GM21447 (cell line): ENCODE measurements at regions not wholly inside any gene's neighbourhood (a gene's known extent, or its start where the extent isn't known, plus 50 kb on each side); places are given as distances from the start of the nearest gene placed in this dataset.
"Not testable (repeated sequence)": the region's sequence is repeated elsewhere in the genome, so short reads cannot be mapped to it uniquely, and the experiment has no call there.

Experiments
- ATAC-seq: cut with Tn5 transposase; IDR thresholded peaks from one replicate; pipeline ENCODE4 v1.9.1; 2021; ENCODE audit not compliant: unreplicated experiment

DNA sequence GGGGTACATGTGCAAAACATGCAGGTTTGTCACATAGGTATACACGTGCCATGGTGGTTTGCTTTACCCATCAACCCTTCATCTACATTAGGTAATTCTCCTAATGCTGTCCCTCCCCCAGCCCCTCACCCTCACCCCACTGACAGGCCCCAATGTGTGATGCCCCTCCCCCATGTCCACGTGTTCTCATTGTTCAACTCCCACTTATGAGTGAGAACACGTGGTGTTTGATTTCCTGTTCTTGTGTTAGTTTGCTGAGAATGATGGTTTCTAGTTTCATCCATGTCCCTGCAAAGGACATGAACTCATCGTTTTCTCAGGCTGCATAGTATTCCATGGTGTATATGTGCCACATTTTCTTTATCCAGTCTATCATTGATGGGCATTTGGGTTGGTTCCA, 232.9 kb upstream of the RASGRP1 start:
- ATAC-seq = not testable (repeated sequence)

DNA sequence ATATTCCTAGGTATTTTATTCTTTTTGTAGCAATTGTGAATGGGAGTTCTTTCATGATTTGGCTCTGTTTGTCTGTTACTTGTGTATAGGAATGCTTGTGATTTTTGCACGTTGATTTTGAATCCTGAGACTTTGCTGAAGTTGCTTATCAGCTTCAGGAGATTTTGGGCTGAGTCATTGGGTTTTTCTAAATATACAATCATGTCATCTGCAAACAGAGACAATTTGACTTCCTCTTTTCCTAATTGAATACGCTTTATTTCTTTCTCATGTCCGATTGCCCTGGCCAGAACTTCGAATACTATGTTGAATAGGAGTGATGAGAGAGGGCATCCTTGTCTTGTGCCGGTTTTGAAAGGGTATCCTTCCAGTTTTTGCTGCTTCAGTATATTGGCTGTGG, 234.6 kb upstream of the RASGRP1 start:
- ATAC-seq = not testable (repeated sequence)

DNA sequence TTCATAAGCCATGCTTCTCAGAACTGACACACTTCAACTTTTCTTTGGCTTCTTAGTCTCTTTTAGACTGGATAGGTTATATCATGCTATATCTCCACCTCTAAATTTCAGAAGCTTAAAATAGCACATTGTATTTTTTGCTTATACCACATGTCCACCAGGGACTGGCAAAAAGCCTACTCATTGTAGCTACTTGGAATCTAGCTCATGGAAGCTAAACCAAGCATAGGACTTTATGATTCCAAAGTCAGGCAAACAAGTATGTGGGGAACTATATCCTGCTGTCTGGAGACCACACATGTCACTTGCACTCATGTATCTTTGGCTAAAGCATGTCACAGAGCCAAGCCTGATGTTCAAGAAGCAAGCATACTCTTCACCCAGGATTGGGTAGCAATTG, 245.0 kb upstream of the RASGRP1 start:
- no peak for ATAC-seq

DNA sequence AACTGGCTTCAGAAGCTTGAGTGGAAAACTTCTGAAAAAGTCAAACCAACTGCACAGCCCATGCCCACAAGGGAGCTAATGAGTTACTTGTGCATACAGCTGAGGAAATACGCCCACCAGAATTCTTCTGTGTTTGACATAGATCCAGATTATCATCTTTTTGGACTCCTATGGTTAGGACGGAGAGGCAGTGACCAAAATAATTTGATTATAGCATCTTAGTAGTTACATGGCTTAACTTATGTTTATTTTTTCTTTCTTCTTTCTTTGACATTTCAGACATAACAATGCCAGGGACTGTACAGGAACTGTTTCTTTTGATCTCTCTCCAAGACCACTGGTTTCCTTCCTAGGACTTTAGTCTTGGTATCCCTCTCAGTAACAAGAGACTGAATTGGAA, 246.1 kb upstream of the RASGRP1 start:
- no peak for ATAC-seq

DNA sequence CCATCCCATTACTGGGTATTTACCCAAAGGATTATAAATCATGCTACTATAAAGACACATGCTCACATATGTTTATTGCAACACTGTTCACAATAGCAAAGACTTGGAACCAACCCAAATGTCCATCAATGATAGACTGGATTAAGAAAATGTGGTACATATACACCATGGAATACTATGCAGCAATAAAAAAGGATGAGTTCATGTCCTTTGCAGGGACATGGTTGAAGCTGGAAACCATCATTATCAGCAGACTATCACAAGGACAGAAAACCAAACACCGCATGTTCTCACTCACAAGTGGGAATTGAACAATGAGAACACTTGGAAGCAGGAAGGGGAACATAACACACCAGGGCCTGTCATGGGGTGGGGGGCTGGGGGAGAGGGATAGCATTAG, 249.6 kb upstream of the RASGRP1 start:
- ATAC-seq = not testable (repeated sequence)

DNA sequence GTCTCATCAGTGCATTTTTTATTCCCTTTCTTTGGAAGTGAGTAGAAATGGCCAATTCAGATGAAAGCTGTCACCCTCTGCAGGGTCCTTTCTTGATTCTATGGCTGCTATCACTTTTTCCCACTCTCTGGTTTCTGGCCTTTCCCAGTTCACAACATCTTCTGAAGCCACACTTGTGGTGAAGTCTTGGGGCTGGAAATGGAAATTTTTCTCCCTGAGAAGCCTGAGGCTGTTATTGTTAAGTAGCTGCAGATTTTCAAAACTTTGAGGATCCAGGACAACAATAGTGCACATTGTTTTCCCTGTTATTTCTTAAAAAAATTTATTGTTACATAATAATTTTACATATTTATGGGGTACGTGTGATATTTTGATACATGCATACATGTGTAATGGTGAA, 250.3 kb upstream of the RASGRP1 start:
- no peak for ATAC-seq

DNA sequence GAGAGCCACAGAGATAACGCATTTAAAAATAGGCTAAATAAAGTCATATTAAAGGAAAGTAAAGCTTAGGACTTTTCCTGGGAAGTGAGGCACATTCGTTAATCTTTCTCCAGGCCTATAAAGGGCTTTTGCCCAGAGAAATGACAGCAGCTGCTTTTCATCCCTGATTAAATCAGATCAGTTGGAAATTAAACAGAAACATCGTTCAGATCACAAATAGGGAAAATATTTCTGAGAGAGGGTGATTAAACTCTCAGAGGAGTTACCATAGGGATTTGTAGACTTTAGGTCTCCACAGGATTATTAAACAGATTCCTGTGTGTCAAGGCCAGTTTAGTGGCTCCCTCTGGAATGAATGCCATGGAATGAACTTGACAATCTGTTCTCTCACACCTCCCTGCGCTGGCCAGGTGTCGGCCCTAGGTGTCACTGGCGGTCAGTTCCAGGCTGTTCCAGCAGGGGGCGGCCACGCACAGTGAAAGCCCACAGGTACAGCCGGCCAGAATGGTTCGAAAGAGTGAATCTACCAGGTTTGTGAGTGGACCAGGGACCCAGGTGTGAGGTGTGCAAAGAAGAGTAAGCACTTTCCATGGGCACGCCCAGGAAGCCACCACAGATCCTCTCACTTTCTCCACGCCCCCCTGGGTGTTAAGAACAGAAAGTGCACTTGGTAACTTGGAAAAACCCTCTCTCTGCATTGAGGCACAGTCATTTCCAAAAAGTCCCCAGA, 253.0 kb upstream of the RASGRP1 start:
- peak; percentile 96 for ATAC-seq

DNA sequence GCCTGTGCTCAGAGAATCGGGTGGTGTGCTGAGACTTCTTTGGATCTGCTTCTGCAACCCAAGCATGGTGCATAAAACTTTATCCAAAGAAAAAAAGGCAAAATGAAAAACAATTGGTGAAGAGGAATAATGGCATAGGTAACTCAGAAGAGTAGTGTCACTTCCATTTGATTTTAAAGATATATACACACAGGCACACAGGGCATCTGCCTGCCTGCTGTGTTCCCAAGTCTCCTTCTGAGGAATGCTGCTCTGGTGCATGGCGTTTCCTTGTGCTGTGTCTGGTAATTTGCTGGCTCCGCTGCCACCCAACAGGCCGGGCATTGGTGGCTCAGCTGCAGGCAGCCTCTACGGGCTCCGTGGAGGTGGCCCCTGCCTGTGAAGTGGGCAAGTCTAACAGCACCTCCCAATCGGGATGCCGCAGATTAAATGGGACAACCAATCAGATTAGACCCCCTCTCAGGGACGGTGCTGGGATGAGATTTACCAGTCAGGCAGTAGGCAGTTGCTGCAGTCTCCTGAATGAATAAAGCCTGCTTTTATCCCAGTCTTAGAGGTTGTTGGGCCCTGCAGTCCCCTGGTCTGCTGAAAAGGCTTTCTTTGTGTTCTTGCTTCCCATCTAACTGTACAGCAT, 253.7 kb upstream of the RASGRP1 start:
- ATAC-seq = no peak

DNA sequence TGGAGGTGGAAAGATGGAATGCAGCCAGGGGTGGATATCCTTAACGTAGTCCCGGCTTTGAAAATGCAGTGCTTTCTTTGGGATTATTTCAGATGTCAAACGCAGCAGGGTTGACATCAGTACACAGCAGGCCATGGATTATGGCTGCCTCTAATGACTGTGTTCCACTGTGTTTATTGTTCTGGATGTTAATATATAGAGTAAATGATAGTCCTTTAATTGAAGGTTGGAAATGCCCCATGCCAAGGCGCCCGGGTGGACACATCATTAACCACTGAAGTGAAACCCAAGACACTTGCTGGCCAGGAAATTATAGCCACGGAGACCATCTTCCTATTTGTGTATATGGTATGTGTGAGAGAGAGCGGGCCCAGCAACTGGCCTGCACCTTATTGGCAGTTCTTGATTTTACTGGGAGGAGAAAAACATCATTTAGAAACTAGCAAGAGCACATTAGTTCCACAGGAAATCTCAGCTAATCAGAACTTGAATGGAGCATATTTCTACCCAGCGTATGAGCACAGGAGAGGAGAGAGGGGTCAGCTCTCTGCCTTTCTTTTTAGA, 254.9 kb upstream of the RASGRP1 start:
- ATAC-seq = no peak

DNA sequence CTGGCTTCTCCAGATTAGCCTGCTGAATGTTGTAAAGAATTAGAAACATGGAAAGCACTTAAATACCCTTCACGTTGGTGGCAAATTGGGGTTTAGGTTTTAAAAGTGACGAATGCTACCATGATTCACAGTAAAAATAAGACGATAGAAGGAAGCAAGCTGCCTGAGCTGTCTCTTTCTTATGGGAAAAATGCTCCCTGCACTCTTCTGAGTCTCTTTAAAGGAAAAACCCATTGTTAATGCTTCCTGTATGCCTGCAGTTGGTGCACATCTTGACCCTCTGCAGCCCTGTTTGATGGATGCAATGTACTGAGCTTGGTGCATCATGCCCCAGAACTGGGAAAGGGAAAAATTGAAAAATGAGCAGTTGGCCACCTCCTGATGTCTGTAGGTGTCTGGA, 258.6 kb upstream of the RASGRP1 start:
- no peak for ATAC-seq

DNA sequence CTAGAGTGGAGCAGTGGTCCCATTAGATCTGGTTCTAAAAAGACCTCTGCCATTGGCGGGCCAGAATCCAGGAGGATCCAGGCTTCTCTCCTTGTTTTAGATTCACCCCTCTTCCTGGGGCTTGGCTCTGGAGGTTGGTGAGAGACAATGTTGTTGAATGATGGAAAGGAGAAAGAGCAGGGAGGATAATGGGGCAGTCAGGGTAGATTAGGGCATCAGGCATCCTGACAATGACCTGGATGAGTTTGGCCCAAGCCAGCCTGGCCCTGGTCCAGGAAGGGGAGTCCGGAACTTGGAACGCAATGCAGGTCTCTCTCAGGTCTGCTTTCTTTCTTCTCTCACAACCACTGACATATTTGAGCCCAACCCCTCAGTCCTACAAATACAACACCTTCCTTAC, 260.1 kb upstream of the RASGRP1 start:
- ATAC-seq = no peak

DNA sequence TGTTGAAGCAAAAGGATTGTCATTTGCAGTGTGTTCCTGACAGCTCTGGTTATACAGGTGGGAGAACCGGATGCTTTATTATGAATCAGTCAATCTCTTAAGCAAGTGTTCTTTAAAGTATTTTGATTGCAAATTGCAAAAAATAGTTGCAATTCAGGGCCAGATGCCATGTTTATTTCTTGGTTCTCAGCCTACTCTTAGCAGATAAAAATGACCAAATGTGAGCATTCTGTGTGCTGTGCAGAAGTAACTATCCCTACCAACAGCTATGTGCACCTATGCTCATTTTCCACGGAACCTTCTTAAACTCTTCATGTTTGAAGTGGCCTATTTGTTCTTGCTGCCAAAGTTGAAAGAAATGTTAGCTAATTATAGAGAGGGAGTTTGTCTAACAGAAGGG, 262.3 kb upstream of the RASGRP1 start:
- no peak for ATAC-seq

DNA sequence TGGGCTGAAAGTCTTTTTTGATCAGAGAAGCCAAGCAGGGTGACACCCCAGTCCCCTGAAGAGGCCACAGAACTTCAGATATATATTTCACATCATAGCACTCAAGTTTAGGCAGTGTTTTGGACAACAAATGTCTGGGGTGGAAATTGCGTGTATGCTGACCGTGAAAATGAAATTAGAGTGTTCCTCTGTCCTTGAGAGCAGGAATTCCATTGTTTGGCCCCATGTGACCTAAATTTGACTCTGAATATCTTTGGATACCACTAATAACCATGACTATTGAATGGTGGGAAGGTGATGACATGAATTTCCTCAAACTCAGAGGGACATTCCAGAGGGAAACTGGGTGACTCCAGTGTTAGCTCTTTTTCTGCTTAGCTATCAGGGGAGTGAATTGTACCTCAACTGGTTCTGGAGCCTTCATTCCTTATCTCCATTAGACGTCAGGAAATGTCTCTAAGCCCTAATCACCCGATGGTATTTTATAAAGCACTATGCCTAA, 263.5 kb upstream of the RASGRP1 start:
- ATAC-seq = no peak

DNA sequence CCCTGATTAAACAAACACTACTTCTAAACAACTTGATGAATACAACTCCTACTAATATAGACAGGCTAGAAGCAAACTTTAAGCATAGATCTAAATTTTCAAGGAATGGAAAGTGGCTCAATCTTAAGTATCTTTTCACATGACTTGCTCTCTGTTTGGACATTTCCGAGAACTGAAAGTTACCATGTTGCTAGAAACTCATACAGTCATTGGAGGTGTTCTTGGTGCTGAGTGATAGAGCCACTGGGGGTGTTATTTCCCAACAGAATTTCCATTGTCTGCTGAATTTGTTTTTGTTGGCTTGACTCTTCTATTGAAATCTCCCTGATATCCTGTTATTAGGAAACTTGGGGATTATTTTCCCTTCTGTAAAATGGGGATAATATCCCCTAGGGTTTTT, 264.5 kb upstream of the RASGRP1 start:
- ATAC-seq = no peak

DNA sequence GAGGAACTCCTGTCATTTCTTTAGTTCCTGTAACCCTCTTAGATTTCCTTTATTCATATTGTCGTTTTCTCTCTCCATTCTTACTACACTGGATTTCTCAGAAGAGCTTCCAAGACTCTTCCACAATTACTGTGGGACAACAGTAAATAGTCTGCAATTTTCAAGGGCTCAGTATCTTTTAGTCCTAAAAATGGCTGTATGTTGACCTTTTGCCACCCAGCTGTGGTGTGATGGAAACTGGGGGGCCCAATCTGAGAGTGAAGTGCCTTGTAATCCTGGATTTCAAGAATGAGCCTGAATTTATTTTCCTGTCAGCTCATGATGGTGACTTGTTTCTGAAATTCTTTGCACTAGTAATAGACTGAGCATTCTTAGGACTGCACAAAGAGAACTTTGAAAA, 277.6 kb upstream of the RASGRP1 start:
- no peak for ATAC-seq

DNA sequence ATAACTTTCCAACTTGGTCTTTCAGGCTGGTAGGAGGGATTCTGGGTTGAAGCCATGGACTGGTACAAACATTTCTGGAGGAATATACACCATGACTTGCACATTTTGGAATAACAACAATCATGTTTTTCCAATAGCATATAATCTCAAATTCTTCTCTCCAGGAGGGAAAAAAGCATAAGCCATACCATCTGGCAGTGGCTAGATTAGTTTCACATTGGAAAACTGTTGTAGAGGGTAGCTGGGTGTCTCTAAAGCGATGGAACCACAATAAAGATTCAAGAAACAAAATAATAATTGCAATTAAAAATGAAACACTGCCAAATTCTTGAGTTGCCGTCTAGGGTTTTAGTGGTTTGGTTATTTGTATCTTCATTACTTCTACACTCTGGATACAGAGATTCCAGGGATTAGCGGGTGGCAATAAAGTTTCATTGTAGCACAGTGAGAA, 278.5 kb upstream of the RASGRP1 start:
- ATAC-seq = no peak

DNA sequence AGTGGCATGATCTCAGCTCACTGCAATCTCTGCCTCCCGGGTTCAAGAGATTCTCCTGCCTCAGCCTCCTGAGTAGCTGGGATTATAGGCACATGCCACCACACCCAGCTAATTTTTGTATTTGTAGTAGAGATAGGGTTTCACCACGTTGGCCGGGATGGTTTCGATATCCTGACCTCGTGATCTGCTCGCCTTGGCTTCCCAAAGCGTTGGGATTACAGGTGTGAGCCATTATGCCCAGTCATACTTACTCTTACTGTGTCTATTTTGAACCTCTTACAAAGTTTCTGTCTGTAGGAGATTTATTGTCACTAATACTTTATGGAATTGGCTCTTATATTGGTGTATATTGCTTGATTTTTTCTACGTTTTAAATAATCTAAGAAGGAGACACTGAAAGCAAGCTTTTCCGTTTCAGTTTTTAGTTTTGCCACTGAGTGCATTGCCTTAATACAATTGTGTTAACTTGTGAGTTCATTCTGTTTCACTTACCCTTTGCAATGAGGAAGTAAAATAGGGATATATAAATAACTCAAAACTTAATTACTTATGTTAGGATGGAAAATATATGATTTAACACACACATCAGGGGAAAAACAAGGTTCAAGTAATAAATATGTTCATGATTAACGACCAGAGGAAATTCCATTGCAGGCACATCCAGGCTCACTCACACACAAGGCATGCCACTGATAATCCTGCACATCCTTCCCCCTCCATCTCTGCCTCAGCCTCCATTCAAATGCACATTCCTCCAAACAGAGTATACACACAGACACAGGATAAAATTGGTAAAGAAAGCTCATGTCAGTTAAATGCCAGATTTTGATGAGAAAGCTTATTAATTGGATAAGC, 279.3 kb upstream of the RASGRP1 start:
- no peak for ATAC-seq

DNA sequence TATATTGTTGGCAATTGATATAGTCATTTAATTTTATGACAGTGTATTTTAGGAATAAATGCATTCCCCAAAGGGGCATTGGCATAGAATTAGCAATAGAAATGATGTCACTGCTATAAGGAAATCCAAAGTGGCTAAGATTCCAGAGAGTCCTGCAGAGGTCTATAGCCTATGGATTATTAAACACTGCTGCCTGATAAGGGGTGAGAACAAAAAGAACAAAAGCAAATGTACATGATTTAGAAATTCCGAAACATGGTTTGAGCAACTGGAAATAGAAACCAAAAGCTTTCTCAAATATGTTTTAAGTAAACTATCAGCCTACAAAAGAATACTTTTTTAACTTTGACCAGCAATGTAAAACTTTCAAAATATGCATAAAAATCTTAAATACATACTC, 280.1 kb upstream of the RASGRP1 start:
- no peak for ATAC-seq

DNA sequence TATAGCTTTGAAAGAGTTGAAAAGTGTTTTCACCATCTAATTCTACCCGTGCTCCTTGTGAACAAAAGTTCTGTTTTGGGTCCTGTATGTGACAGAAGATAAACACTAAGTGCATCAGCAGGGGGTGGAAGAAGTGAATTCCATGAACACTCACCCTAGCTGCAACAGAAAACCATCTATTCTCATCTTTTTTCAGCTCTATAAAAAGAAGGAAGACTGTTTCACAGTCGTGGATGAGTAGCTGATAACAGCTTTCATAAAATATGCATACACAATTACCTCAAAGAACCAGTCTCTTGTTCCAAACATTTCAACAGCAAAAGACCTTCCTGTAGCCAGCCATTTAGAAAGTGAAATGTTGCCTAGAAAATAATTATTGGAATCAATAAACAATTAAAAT, 281.7 kb upstream of the RASGRP1 start:
- no peak for ATAC-seq

DNA sequence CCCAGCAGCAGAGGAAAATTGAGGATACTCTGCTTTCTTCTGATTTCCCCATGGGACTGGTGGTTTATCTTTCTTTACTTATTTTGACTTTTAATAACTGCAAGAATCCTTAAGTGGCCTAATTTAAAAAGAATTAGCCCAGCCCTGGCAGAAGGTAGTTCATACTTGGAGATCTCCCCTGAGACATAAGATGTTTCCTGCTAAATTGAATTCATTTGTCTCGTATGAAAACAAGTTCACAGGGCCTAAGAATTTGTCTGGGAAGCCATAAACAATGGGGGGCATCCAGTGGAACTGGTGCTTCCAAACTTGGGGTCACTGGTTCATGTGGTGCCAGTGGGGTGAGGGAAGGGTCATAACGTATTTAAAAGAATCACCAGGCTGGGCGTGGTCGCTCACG, 283.1 kb upstream of the RASGRP1 start:
- ATAC-seq = no peak

DNA sequence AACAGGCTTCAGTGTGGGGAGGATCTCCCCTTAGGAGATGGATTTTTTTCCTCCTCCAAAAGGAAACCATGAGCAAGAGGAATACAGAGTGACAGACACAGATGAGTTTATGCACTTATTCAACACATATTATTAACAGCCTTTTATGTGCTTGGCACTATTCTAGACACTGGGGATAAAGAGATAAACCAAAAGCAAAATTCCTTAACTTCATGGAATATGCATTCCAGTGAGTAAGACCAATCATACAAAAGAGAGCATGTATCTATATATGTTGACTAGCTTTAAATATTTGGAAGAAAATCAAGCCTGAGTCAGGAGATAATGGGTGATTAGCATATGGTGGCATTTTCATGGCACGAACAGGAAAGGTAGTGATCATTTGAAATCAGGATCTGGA, 284.4 kb upstream of the RASGRP1 start:
- no peak for ATAC-seq
